ENCODE measurements at regions not wholly inside any gene's neighbourhood (a gene's known extent, or its start where the extent isn't known, plus 50 kb on each side); places are given as distances from the start of the nearest gene placed in this dataset.

- TF ChIP-seq CTCF (conservative IDR thresholded peaks at IDR 0.05), result no peak
- TF ChIP-seq EZH2 (IDR thresholded peaks at IDR 0.05; ENCODE audit: low read depth), result no peak
These were observed 570.3 kb upstream of the EPHA7 start for GRCh38 chr6:93989630-93990029.
